Activated CD8-positive, alpha-beta T cell treated with anti-CD3 and anti-CD28 coated beads for 36 hours (primary cell): ENCODE measurements at regions not wholly inside any gene's neighbourhood (a gene's known extent, or its start where the extent isn't known, plus 50 kb on each side); places are given as distances from the start of the nearest gene placed in this dataset.

Experiments
- ATAC-seq: fragments of 200-7000 bp; cut with Tn5 transposase; one replicate; pipeline ENCODE4 v1.10.0; 2021; ENCODE audit warnings: mild to moderate bottlenecking, moderate library complexity
- CTCF ChIA-PET: fragments of 350-600 bp; sonication (Branson Sonifier 250); formaldehyde crosslinking; loops from one replicate; lab custom pipeline; 2021; ENCODE audit warnings: antibody characterized with exemption; lab: Charles Lee
- POLR2A ChIA-PET: fragments of 350-600 bp; sonication (Branson Sonifier 250); formaldehyde crosslinking; loops from one replicate; lab custom pipeline; 2021; ENCODE audit warnings: antibody characterized with exemption; lab: Charles Lee
- DNase-seq: peaks from one replicate; pipeline ENCODE4 v3.0.0-alpha.2; 2020
- H3K27ac Mint-ChIP-seq: one replicate; pipeline ENCODE4 v1.8.0; 2021; ENCODE audit warnings: mild to moderate bottlenecking, mixed read lengths
- H3K27me3 Mint-ChIP-seq: one replicate; pipeline ENCODE4 v1.8.0; 2021; ENCODE audit warnings: mixed read lengths
- H3K36me3 Mint-ChIP-seq: one replicate; pipeline ENCODE4 v1.8.0; 2021; ENCODE audit warnings: low read depth, mixed read lengths
- H3K4me1 Mint-ChIP-seq: one replicate; pipeline ENCODE4 v1.8.0; 2021; ENCODE audit warnings: low read depth, mixed read lengths
- H3K4me3 Mint-ChIP-seq: one replicate; pipeline ENCODE4 v1.8.0; 2021; ENCODE audit warnings: mild to moderate bottlenecking, moderate library complexity, mixed read lengths
- H3K9me3 Mint-ChIP-seq: one replicate; pipeline ENCODE4 v1.8.0; 2021; ENCODE audit warnings: mixed read lengths
- CTCF ChIP-seq: fragments of 200-600 bp; IDR thresholded peaks from one replicate; pipeline ENCODE4 v1.8.0; 2022; ENCODE audit warnings: antibody characterized with exemption, mild to moderate bottlenecking
- intact Hi-C: fragments of 100-400 bp; cut with micrococcal nuclease; formaldehyde crosslinking; loops from one replicate; pipeline ENCODE4 v1.10.0; 2022

- Mint-ChIP-seq H3K36me3 (no peaks in the 10 kb centered on the region), H3K27ac (no peak overlapping the region), H3K4me3 (no peak overlapping the region), H3K9me3 (no peaks in the 10 kb centered on the region), H3K27me3 (peaks cover 14% of the 10 kb centered on the region), H3K4me1 (no peaks in the 10 kb centered on the region)
- ChIA-PET CTCF (no interaction called here), POLR2A (no interaction called here)
- ATAC-seq (no peak), DNase-seq (no peak)
- intact Hi-C loops: no loop called here
- no peak for TF ChIP-seq CTCF
Measured at GRCh38 chr3:40714771-40715345, 190.1 kb downstream of the ZNF621 start.

GRCh38 chr3:40715551-40715950, 190.8 kb downstream of the ZNF621 start:
- no peak for DNase-seq
- Mint-ChIP-seq H3K4me3 (no peak overlapping the region), H3K36me3 (no peaks in the 10 kb centered on the region), H3K4me1 (no peaks in the 10 kb centered on the region), H3K27me3 (peaks cover 14% of the 10 kb centered on the region), H3K27ac (no peak overlapping the region), H3K9me3 (no peaks in the 10 kb centered on the region)
- ChIA-PET CTCF (no interaction called here), POLR2A (no interaction called here)
- no peak for TF ChIP-seq CTCF
- intact Hi-C loops: no loop called here
- ATAC-seq: no peak

- no peak overlapping the region for H3K27ac Mint-ChIP-seq
- CTCF ChIA-PET: no interaction called here
- no peaks in the 10 kb centered on the region for H3K4me1 Mint-ChIP-seq
- peaks cover 8% of the 10 kb centered on the region for H3K27me3 Mint-ChIP-seq
- no peaks in the 10 kb centered on the region for H3K36me3 Mint-ChIP-seq
- H3K4me3 Mint-ChIP-seq: no peak overlapping the region
- TF ChIP-seq CTCF: no peak
- no peak for DNase-seq
- POLR2A ChIA-PET: interaction anchor here (0.7 kb wide), 1 partner anchor 214 kb away, joined by 3 read pairs; no protein-coding TSS in a partner anchor
- ATAC-seq: no peak
- intact Hi-C loops: no loop called here
- H3K9me3 Mint-ChIP-seq: no peaks in the 10 kb centered on the region
Measured at GRCh38 chr3:40717471-40717870, 192.7 kb downstream of the ZNF621 start.

GRCh38 chr3:40718209-40718608, 193.4 kb downstream of the ZNF621 start:
- Mint-ChIP-seq H3K4me3 (no peak overlapping the region), H3K36me3 (no peaks in the 10 kb centered on the region), H3K9me3 (no peaks in the 10 kb centered on the region), H3K4me1 (no peaks in the 10 kb centered on the region), H3K27me3 (peaks cover 8% of the 10 kb centered on the region), H3K27ac (no peak overlapping the region)
- intact Hi-C loops: no loop called here
- ATAC-seq (no peak), DNase-seq (no peak)
- no peak for TF ChIP-seq CTCF
- CTCF ChIA-PET: interaction anchor here (1.2 kb wide), 1 partner anchor 134 kb away, joined by 3 read pairs; no protein-coding TSS in a partner anchor
- POLR2A ChIA-PET: no interaction called here

- POLR2A ChIA-PET: no interaction called here
- Mint-ChIP-seq H3K4me3 (no peak overlapping the region), H3K27me3 (peaks cover 10% of the 10 kb centered on the region), H3K36me3 (no peaks in the 10 kb centered on the region), H3K27ac (no peak overlapping the region), H3K9me3 (no peaks in the 10 kb centered on the region), H3K4me1 (no peaks in the 10 kb centered on the region)
- intact Hi-C loops: no loop called here
- CTCF ChIA-PET: interaction anchor here (1.2 kb wide), 1 partner anchor 135 kb away, joined by 3 read pairs; no protein-coding TSS in a partner anchor
- ATAC-seq: no peak
- TF ChIP-seq CTCF: no peak
- DNase-seq: no peak
Measured at GRCh38 chr3:40718681-40719080, 193.9 kb downstream of the ZNF621 start.
